Right cardiac atrium (tissue), 5 donors: ENCODE measurements at regions not wholly inside any gene's neighbourhood (a gene's known extent, or its start where the extent isn't known, plus 50 kb on each side); places are given as distances from the start of the nearest gene placed in this dataset.

Source experiments
- ATAC-seq, 2 donors: fragments of 200-7000 bp; cut with Tn5 transposase; one replicate each; pipeline versions ENCODE4 v1.8.0 to v1.9.1; 2020; ENCODE audit warnings: moderate library complexity in 2 of 2, mild to moderate bottlenecking in 1 of 2
- DNase-seq, 3 donors: peaks; one replicate each; pipeline ENCODE4 v3.0.0-alpha.2; 2020
- H3K27ac ChIP-seq: one replicate; pipeline ENCODE4 v1.5.1; 2013; ENCODE audit warnings: mild to moderate bottlenecking, low read length, control low read depth, moderate library complexity
- H3K27me3 ChIP-seq: one replicate; pipeline ENCODE4 v1.6.1; 2013; ENCODE audit not compliant: control insufficient read depth, insufficient read depth
- H3K4me1 ChIP-seq: one replicate; pipeline ENCODE4 v1.6.1; 2013; ENCODE audit warnings: low read length; ENCODE audit not compliant: control insufficient read depth, insufficient read depth
- H3K4me3 ChIP-seq: one replicate; pipeline ENCODE4 v1.5.1; 2013; ENCODE audit warnings: low read length, control low read depth
- H3K9me3 ChIP-seq: one replicate; pipeline ENCODE4 v1.6.1; 2013; ENCODE audit warnings: low read length; ENCODE audit not compliant: control insufficient read depth
- WGBS: extraction: QIAGEN DNeasy Blood & Tissue Kit; methylation state at CpG from one replicate; pipeline ENCODE4 v1.1.7; 2013; 5-methylcytosine and 5-hydroxymethylcytosine counted together
- intact Hi-C, 4 donors: fragments of 100-400 bp; cut with DNase I; formaldehyde crosslinking; loops; one replicate each; pipeline versions ENCODE4 v1.11.0 to v1.14.0; 2022 to 2023
- donor health status: healthy with polysubstance abuse.
- donor health status: DM: no; HTN: yes; CAD: no.
- donor health status: DM: no; HTN: no; CAD: no.
- donor health status: DM: no; HTN: yes; CAD: no; lungs with severe emphysema.
- donor health status: DM: yes; HTN: yes; CAD: no.

- no peak overlapping the region for H3K27ac ChIP-seq
- no peaks in the 10 kb centered on the region for H3K9me3 ChIP-seq
- DNase-seq (no peak), ATAC-seq (no peak)
- WGBS, result 74% methylated on average over 3 of the region's 3 CpGs
- intact Hi-C loops, result no loop called here
- no peaks in the 10 kb centered on the region for H3K27me3 ChIP-seq
- no peak overlapping the region for H3K4me3 ChIP-seq
- H3K4me1 ChIP-seq, result no peaks in the 10 kb centered on the region
These were observed 363.5 kb downstream of the SLCO4C1 start for GRCh38 chr5:101932599-101932998.

- no peaks in the 10 kb centered on the region for H3K4me1 ChIP-seq
- no peak for ATAC-seq
These were observed 366.5 kb downstream of the SLCO4C1 start for GRCh38 chr5:101929628-101930027.

GRCh38 chr5:101917166-101917565, 378.9 kb downstream of the SLCO4C1 start:
- no peaks in the 10 kb centered on the region for H3K27me3 ChIP-seq
- DNase-seq (no peak), ATAC-seq (no peak)
- H3K27ac ChIP-seq, result no peak overlapping the region
- H3K9me3 ChIP-seq, result no peaks in the 10 kb centered on the region
- intact Hi-C loops, result no loop called here
- WGBS, result 44% methylated on average over 2 of the region's 2 CpGs
- no peaks in the 10 kb centered on the region for H3K4me1 ChIP-seq
- H3K4me3 ChIP-seq, result no peak overlapping the region

More at GRCh38 chr5:101929628-101930027, 366.5 kb downstream of the SLCO4C1 start:
- Histone ChIP-seq H3K27me3 (no peaks in the 10 kb centered on the region), H3K9me3 (no peaks in the 10 kb centered on the region), H3K4me3 (no peak overlapping the region), H3K27ac (no peak overlapping the region)
- DNase-seq, result no peak
- intact Hi-C loops, result no loop called here

- Histone ChIP-seq H3K27me3 (no peaks in the 10 kb centered on the region), H3K9me3 (no peaks in the 10 kb centered on the region), H3K27ac (no peak overlapping the region), H3K4me1 (no peaks in the 10 kb centered on the region), H3K4me3 (no peak overlapping the region)
- intact Hi-C loops, result no loop called here
- ATAC-seq, result no peak
- no peak for DNase-seq
- 83% methylated on average over 7 of the region's 7 CpGs for WGBS
These were observed 380.5 kb downstream of the SLCO4C1 start for GRCh38 chr5:101915554-101915953.

DNA sequence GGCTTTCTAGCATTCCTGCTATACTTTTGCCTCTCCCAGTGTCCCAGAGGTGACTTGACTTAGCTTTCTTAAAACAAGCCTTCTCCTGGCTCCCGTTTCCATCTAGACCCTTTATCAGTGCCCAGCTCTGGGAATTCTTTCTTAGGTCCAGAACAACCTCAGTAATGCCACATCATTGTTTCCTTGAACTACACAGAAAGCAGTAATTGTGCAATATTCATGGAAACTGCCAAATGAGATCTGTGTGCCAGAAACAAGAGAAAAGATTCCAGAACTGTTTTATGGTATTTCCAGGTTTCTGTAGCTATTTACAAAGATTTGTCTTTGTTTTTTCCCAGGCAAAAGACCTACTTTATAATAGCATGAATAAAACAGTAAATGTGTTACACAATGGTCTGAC, 391.3 kb downstream of the SLCO4C1 start:
- H3K27ac ChIP-seq, result no peak overlapping the region
- DNase-seq, result no peak
- no peaks in the 10 kb centered on the region for H3K27me3 ChIP-seq
- no peak for ATAC-seq
- H3K9me3 ChIP-seq, result no peaks in the 10 kb centered on the region
- intact Hi-C loops, result no loop called here
- H3K4me3 ChIP-seq, result no peak overlapping the region
- no peaks in the 10 kb centered on the region for H3K4me1 ChIP-seq
- 13% methylated on average over 1 of the region's 1 CpG for WGBS

DNA sequence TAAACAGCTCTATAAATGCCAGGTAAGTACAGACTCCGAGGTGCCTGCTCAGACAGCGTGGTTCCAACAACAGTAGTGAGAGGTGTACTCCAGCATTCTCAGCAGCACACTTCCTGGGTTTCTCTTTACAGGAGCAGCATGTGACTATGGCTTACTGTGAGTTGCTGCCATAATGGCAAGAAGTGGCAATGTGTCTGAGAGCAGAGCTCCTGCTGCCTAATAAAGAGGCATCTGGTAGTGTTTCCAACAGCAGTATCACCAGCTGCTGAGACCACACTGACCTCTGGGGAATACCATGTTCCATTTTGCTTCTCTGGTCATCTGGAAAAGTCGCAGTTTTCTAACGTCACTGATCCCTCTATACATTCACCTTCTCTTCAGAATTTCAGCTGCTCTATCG, 398.2 kb downstream of the SLCO4C1 start:
- no peaks in the 10 kb centered on the region for H3K4me1 ChIP-seq
- no peak for DNase-seq
- ATAC-seq, result no peak
- no peak overlapping the region for H3K4me3 ChIP-seq
- H3K9me3 ChIP-seq, result no peaks in the 10 kb centered on the region
- intact Hi-C loops, result no loop called here
- H3K27me3 ChIP-seq, result no peaks in the 10 kb centered on the region
- WGBS, result 75% methylated on average over 5 of the region's 5 CpGs
- H3K27ac ChIP-seq, result no peak overlapping the region

DNA sequence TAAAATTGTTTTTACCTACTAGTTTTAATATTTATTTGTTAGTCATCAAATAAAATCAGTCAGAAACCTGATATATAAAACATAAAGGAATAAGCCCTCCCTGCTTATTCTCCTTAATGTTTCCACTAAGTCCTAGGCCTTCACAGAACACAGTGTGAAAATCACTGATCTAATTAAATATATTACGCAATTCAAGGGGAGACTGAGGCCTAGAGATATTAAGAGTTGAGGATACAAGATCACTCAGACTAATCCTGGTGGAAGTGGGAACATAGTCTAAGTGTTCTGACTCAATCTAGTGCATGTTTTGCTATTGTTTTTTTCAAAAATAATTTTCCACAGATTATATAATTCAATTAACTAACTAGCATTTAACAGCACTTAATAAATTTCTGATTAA, 401.1 kb downstream of the SLCO4C1 start:
- Histone ChIP-seq H3K4me1 (no peaks in the 10 kb centered on the region), H3K27me3 (no peaks in the 10 kb centered on the region), H3K4me3 (no peak overlapping the region), H3K27ac (no peak overlapping the region), H3K9me3 (no peaks in the 10 kb centered on the region)
- WGBS, result 99% methylated on average over 1 of the region's 1 CpG
- no peak for ATAC-seq
- intact Hi-C loops, result no loop called here
- no peak for DNase-seq

DNA sequence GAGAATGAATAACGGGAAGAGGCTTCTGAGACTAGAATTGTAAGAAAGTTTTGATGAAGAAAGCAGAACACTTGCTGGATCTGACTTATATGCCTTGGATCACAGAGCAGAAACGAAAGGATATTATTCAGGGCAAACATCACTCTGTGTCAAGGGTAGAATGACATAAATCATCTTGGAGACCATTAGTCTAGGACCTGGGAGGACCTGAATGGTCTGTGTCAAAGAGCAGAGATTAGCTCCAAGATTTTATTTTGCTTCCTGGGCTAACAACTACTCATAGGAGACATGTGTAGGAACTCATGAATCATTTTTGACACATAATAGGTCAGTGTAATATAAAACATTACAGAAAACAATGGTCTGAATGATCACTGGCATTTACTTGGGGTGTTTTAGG, 417.9 kb downstream of the SLCO4C1 start:
- intact Hi-C loops, result no loop called here
- WGBS, result 62% methylated on average over 2 of the region's 2 CpGs
- no peak overlapping the region for H3K4me3 ChIP-seq
- DNase-seq (no peak), ATAC-seq (no peak)
- H3K9me3 ChIP-seq, result no peaks in the 10 kb centered on the region
- H3K27ac ChIP-seq, result no peak overlapping the region
- H3K27me3 ChIP-seq, result no peaks in the 10 kb centered on the region
- H3K4me1 ChIP-seq, result no peaks in the 10 kb centered on the region

- DNase-seq (no peak), ATAC-seq (no peak)
- Histone ChIP-seq H3K4me1 (no peaks in the 10 kb centered on the region), H3K9me3 (no peaks in the 10 kb centered on the region), H3K27ac (no peak overlapping the region), H3K4me3 (no peak overlapping the region), H3K27me3 (no peaks in the 10 kb centered on the region)
- WGBS, result 75% methylated on average over 1 of the region's 1 CpG
- intact Hi-C loops, result no loop called here
These were observed 418.6 kb downstream of the SLCO4C1 start for GRCh38 chr5:101877451-101877850.

DNA sequence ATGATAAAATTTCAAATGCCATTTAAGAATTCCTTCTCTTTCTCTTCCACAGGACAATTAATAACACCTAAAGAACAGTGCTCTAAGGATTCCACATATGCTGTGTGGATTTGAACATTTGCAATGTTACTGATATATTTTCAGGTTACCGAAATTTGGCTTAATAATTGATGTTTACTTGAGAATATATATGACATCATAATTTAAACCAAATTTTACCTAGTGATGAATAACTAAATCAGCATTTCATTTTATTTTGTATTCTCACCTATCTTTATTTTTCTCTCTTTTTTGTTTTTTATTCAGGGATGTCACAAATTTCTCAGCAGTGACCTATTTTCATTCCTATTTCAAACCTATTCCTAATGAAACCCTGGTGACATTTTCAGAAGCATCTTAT, 429.6 kb downstream of the SLCO4C1 start:
- no peaks in the 10 kb centered on the region for H3K27me3 ChIP-seq
- no peaks in the 10 kb centered on the region for H3K4me1 ChIP-seq
- no peaks in the 10 kb centered on the region for H3K9me3 ChIP-seq
- intact Hi-C loops, result no loop called here
- DNase-seq, result no peak
- 87% methylated on average over 1 of the region's 1 CpG for WGBS
- ATAC-seq, result no peak
- H3K4me3 ChIP-seq, result no peak overlapping the region
- no peak overlapping the region for H3K27ac ChIP-seq

- no peaks in the 10 kb centered on the region for H3K27me3 ChIP-seq
- intact Hi-C loops, result no loop called here
- no peak overlapping the region for H3K27ac ChIP-seq
- H3K4me3 ChIP-seq, result no peak overlapping the region
- no peaks in the 10 kb centered on the region for H3K9me3 ChIP-seq
- DNase-seq (no peak), ATAC-seq (no peak)
- 74% methylated on average over 6 of the region's 6 CpGs for WGBS
- H3K4me1 ChIP-seq, result no peaks in the 10 kb centered on the region
These were observed 435.5 kb downstream of the SLCO4C1 start for GRCh38 chr5:101860563-101860962.

GRCh38 chr5:101860145-101860544, 435.9 kb downstream of the SLCO4C1 start:
- intact Hi-C loops, result no loop called here
- no peak for ATAC-seq

More at GRCh38 chr5:101860145-101860544, 435.9 kb downstream of the SLCO4C1 start:
- no peaks in the 10 kb centered on the region for H3K27me3 ChIP-seq
- no peak overlapping the region for H3K27ac ChIP-seq
- H3K4me1 ChIP-seq, result no peaks in the 10 kb centered on the region
- no peak for DNase-seq
- 90% methylated on average over 10 of the region's 10 CpGs for WGBS
- H3K4me3 ChIP-seq, result no peak overlapping the region
- no peaks in the 10 kb centered on the region for H3K9me3 ChIP-seq
